LNCAP (cell line): ENCODE measurements at regions not wholly inside any gene's neighbourhood (a gene's known extent, or its start where the extent isn't known, plus 50 kb on each side); places are given as distances from the start of the nearest gene placed in this dataset.

Experiments
- TF ChIP-seq, protein P1 (sequence below): fragments of 450-650 bp; IDR thresholded peaks from 2 replicates; pipeline ENCODE4 v1.5.1; 2017; ENCODE audit warnings: mild to moderate bottlenecking

DNA sequence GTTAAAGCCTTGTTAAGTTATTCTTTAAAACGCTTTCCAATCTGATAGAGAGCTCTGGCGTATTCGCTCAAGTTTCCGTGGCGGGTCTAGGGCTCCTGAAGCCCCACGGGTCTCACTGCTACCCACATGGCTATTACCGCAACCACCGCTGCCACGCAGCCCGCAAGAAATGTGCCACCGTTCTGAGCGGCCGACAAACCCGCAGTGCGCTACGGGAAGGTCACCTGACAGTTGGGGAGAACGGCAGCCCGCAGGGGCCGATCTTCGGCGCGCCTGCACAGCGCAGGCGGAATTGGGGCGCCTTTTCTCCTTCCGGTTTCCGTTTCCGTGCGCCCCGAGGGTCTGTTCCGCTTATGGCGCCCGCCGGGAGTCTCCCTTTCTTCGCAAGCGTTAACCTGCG is 76.6 kb upstream of the SNRPN start:
- TF ChIP-seq, protein P1, sequence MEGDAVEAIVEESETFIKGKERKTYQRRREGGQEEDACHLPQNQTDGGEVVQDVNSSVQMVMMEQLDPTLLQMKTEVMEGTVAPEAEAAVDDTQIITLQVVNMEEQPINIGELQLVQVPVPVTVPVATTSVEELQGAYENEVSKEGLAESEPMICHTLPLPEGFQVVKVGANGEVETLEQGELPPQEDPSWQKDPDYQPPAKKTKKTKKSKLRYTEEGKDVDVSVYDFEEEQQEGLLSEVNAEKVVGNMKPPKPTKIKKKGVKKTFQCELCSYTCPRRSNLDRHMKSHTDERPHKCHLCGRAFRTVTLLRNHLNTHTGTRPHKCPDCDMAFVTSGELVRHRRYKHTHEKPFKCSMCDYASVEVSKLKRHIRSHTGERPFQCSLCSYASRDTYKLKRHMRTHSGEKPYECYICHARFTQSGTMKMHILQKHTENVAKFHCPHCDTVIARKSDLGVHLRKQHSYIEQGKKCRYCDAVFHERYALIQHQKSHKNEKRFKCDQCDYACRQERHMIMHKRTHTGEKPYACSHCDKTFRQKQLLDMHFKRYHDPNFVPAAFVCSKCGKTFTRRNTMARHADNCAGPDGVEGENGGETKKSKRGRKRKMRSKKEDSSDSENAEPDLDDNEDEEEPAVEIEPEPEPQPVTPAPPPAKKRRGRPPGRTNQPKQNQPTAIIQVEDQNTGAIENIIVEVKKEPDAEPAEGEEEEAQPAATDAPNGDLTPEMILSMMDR, result no peak

DNA sequence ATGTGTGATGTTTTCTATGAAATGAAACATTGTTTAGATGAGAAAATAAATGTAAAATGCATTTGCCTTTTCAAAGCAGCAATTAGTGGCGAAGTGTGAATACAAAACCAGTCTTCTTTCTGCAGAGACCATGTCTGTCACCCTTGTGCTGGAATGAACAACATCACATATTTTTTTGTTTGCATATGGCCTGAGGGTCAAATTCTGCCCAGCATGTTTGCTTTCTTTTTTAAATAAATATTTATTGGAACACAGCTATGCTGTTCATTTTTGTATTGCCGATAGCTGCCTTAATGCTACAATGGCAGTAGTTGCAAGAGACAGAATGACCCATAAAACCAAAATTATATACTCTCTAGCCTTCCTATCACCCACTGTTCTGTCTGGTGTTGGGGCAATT is 75.3 kb upstream of the SNRPN start:
- TF ChIP-seq, protein P1, result no peak

DNA sequence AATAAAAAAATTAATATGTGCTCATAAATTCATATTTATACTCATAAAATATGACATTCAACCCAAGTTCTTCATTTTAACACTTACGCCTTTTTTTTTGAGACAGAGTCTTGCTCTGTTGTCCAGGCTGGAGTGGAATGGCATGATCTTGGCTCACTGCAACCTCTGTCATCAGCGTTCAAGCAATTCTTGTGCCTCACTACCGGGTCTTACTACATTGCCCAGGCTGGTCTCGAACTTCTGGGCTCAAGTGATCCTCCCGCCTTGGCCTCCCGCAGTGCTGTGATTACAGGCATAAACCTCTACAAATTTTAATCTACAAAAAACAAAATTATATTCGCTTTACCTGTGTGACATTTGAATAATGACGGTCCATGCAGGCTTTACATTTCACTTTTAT is 74.1 kb upstream of the SNRPN start:
- TF ChIP-seq, protein P1, result no peak

DNA sequence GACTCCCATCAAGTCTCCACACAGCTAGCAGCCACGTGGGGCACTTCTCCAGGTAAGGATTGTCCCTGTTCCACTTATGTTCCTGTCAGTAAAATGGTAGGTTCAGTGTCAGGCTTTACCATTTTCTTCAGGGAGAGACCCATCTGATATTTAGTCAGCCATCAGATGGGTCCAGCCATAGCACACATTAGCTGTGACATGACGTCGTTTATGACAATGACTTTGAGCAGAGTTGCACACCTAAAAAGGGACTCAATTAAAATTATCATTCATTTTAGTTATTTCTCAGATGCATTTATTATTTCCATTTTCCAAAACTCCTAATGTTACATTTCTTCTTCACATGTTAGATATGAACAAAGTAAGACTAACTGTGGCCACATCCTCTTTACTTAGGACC is 68.2 kb upstream of the SNRPN start:
- TF ChIP-seq, protein P1, result no peak

GRCh38 chr15:24898715-24899272 is 56.0 kb upstream of the SNRPN start:
- TF ChIP-seq, protein P1, result no peak

- TF ChIP-seq, protein P1, result no peak
Observed at GRCh38 chr15:24899367-24899766, 55.4 kb upstream of the SNRPN start.

GRCh38 chr15:24899795-24900194 is 55.0 kb upstream of the SNRPN start:
- TF ChIP-seq, protein P1, result no peak

GRCh38 chr15:24901409-24901808 is 53.4 kb upstream of the SNRPN start:
- TF ChIP-seq, protein P1, result no peak
